ENCODE measurements at regions not wholly inside any gene's neighbourhood (a gene's known extent, or its start where the extent isn't known, plus 50 kb on each side); places are given as distances from the start of the nearest gene placed in this dataset.

DNA sequence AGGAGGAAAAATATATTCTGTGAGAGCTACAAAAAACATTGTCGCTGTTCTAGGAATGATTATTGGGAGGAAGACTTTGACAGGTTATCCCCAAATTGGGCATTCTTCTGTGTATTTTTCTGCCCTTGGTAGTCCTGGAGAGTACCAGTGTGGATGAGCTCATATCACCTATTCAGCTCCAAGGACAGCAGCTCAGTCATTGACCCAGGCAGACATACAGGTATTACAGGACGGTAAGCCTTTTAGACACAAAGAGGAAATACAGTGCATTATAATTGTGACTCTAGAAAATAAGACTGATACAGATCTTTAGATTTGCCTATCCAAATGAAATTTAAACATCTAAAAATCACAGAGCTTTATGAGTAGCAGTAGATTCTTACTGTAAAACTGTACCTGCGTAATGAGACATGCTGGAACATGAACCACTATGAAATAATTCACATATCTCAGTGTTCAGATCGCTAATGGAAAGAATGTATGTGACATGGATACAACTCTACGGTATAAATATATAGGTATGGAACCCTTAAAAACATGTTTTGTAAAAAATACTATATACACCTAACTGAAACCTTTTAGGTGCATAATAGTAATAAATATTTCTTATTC is 56.0 kb downstream of the PLK2 start:
- in situ Hi-C loops (cut with MboI; ENCODE audit: low sequenced_read_pairs), result no loop called here

GRCh38 chr5:58401701-58402100 is 58.2 kb downstream of the PLK2 start:
- in situ Hi-C loops (cut with MboI; ENCODE audit: low sequenced_read_pairs), result no loop called here

GRCh38 chr5:58400737-58401136 is 59.1 kb downstream of the PLK2 start:
- in situ Hi-C loops (cut with MboI; ENCODE audit: low sequenced_read_pairs), result no loop called here

DNA sequence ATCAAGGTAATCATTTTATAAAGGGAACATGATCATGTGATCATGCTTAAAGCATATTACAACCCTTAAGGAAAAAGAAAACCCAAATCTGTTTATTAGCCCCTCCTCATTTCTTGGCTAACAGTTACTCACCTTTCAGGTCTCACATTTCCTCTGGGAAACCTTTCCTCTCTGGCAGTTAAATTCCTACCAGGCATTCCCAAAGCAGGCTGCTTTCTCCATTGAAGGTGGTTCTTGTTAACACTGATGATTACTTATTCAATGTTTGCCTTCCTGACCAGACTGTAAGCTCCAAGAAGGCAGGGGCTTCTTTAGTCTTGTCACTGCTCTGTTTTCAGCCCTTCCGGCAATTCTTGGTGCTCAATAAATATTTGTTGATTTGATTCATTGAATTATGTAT is 59.9 kb downstream of the PLK2 start:
- in situ Hi-C loops (cut with MboI; ENCODE audit: low sequenced_read_pairs), result no loop called here

DNA sequence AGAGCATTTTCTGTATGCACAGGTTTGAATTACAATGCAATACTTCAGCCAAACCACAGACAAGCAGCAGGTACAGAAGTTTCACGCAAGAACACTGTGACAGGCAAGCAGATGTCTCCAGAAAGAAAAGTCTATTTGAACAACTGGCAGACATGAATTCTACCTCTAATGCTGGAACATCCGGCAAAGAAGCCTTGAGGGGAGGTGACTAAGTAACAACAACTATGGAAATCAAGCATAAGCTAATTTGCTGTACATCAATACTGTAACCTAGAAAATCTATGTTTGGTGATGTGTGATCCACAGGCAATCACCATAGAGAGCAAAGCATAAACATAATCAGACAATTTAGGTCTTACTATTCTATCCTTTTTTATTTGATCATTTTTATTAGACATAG is 65.5 kb downstream of the PLK2 start:
- in situ Hi-C loops (cut with MboI; ENCODE audit: low sequenced_read_pairs), result no loop called here

DNA sequence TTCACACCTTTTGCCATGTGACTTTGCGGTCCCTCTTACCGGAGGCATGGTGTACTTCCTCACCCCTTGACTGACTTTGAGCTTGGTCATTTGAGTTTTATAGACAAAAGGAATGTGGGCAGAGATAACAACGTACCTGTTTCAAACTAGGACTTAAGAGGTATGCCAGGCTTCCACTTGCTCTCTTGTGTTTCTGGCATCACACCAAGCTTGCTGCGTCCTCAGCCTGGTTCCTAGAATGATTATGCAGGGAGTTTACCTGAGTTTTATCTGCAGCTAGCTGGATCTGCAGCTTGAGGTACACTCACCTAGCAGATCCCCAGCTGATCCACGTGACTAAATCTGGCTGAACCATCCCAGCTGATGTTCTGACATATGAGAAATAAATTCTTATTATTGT is 66.2 kb downstream of the PLK2 start:
- in situ Hi-C loops (cut with MboI; ENCODE audit: low sequenced_read_pairs), result no loop called here

DNA sequence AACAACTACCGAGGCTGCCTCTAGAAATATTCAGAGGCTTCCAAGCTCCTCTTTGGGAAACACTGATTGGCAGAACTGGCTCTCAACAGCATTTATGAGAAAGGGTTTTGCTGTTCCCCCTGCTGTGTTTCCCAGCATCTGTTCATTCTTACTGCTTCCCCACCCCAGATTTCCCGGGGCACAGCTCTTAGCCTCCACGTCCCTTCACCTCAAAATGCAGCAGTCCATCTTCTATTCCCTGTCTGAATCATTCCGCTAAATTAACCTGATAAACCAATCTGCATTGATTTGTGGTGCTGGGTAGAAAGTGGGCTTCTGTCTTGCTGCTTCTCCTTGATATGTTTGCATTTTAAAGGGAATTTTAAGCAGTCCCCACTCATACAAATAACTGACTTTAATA is 67.4 kb downstream of the PLK2 start:
- in situ Hi-C loops (cut with MboI; ENCODE audit: low sequenced_read_pairs), result no loop called here

- in situ Hi-C loops (cut with MboI; ENCODE audit: low sequenced_read_pairs), result no loop called here
Measured at GRCh38 chr5:58383448-58383847, 76.4 kb downstream of the PLK2 start.

DNA sequence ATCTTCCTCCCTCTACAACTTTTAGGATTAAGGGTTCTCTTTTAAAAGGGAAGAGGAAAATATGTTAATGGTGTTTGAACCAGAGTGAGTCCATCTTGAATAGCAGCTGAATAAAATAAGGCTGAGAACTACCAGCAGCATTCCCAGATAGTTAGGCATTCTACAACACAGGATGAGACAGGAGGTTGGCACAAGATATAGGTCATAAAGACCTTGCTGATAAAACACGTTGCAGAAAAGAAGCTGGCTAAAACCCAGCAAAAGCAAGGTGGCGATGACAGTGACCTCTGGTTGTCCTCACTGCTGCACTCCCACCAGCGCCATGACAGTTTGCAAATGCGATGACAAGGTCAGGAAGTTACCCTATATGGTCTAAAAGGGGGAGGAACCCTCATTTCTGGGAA is 77.8 kb downstream of the PLK2 start:
- in situ Hi-C loops (cut with MboI; ENCODE audit: low sequenced_read_pairs), result no loop called here

GRCh38 chr5:58381566-58381965 is 78.3 kb downstream of the PLK2 start:
- in situ Hi-C loops (cut with MboI; ENCODE audit: low sequenced_read_pairs), result no loop called here

DNA sequence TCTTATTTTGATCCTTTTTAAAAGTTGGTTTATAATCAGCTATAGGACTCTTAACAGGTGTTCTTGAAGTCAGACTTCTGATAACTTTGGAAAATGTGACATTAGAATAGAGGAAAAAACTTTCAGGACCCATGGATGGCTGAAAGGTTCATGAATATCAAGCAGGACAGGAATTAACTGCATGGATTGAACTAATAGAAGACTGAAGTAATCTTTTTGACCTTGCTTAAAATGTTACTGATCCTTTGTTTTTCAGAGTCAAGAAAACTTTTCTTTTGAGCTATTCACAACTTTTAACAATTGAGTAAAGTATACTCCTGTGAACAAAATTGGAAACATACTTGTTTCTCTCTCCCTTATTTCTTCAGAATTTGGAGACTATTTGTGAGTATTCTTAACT is 79.2 kb downstream of the PLK2 start:
- in situ Hi-C loops (cut with MboI; ENCODE audit: low sequenced_read_pairs), result no loop called here

GRCh38 chr5:58378613-58379390 is 81.1 kb downstream of the PLK2 start:
- in situ Hi-C loops (cut with MboI; ENCODE audit: low sequenced_read_pairs), result no loop called here

- in situ Hi-C loops (cut with MboI; ENCODE audit: low sequenced_read_pairs), result no loop called here
Measured at GRCh38 chr5:58370606-58371005, 89.3 kb downstream of the PLK2 start.

DNA sequence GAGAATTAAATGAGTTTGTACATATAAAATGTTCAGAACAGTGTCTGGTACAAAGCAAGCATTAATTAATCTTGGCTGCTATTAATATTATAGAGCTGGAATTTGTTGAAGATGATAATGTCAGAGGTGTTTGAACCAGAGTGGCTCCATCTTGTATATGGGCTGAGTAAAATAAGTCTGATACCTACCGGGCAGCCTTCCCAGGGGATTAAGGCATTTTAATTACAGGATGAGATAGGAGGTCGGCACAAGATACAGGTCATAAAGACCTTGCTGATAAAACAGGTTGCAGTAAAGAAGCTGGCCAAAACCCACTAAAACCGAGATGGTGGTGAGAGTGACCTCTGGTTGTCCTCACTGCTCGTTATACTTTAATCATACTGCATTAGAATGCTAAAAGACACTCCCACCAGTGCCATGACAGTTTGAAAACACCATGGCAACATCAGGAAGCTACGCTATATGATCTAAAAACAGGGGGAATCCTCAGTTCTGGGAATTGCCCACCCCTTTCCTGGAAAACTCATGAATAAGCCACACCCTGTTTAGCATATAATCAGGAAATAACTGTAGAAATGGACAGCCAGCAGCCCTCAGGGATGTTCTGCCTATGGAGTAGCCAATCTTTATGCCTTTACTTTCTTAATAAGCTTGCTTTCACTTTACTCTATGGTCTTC is 90.2 kb downstream of the PLK2 start:
- in situ Hi-C loops (cut with MboI; ENCODE audit: low sequenced_read_pairs), result no loop called here

GRCh38 chr5:58366461-58366860 is 93.4 kb downstream of the PLK2 start:
- in situ Hi-C loops (cut with MboI; ENCODE audit: low sequenced_read_pairs), result no loop called here

DNA sequence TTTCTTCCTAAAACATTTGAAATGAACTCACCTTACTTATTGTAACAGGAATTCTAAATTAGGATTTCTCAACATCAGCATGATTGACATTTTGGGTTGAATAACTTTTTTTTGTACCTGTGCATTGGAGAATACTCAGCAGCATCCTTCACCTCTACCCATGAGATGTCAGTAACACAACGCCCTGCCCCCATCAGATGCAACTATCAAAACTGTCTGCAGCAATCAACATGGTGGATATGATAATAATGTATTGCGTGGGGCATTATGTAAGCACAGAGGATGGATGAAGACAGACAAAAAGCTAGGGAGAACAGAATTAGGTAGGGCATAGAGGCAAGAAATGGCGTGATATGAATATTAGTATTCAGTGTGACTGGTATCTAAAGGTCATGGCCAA is 94.1 kb downstream of the PLK2 start:
- in situ Hi-C loops (cut with MboI; ENCODE audit: low sequenced_read_pairs), result no loop called here

GRCh38 chr5:58363461-58364249 is 96.2 kb downstream of the PLK2 start:
- in situ Hi-C loops (cut with MboI; ENCODE audit: low sequenced_read_pairs), result no loop called here

DNA sequence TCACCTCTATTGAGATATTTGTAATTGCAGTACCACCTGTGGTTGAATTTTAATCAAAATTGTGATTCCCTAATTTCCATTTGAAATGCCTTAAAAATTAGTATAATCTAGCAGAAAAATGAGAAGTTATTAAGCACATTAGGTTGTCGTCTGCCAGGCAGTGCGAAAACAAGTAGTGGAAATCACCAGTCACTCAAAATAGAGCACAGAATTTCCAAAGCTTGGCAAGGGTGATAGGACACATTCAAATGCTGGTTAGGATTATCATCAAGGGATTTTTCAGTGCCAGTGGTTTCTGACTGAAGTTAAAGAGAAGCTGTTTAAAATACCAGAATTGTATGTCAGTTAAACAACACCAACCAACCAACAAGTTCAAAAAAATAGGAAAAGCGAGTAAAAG is 97.8 kb downstream of the PLK2 start:
- in situ Hi-C loops (cut with MboI; ENCODE audit: low sequenced_read_pairs), result no loop called here

- in situ Hi-C loops (cut with MboI; ENCODE audit: low sequenced_read_pairs), result no loop called here
Measured at GRCh38 chr5:58360794-58361193, 99.1 kb downstream of the PLK2 start.

- in situ Hi-C loops (cut with MboI; ENCODE audit: low sequenced_read_pairs), result no loop called here
Measured at GRCh38 chr5:58359981-58360380, 99.9 kb downstream of the PLK2 start.

DNA sequence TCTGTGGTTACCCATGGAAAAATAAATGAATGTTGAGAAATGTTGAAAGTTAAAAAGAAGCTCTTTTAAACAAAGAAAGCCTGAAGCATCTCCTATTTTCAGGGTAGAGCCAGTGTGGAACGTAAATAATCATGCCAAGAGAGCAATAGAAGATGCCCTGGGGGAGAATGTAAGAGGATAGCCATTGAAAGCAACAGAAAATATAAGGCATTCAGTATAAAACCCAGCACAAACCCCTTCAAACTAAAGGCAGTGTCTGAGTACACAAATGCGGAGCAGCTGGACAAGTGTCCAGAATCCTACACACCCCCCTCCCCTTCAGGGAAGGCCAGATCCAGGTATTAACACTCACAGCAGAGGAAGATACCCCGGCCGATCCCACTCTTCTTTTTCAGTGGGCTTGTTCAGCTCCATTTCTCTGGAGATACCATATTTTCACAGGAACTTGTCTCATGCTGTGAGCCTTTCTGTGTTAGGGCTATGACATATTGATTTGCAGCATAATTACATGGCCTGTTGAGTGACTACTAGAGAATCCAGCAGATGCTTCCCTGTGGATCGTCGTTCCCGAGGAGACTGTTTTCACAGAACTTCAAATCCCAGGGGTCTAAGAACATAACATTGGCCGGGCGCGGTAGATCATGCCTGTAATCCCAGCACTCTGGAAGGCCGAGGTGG is 101.2 kb downstream of the PLK2 start:
- in situ Hi-C loops (cut with MboI; ENCODE audit: low sequenced_read_pairs), result no loop called here

Measured in hTERT RPE-1 (cell line).